Fibroblast of villous mesenchyme (primary cell): ENCODE measurements at regions not wholly inside any gene's neighbourhood (a gene's known extent, or its start where the extent isn't known, plus 50 kb on each side); places are given as distances from the start of the nearest gene placed in this dataset.

ENCODE experiments used
- DNase-seq: peaks from one replicate; pipeline ENCODE4 v3.0.0-alpha.2; 2010; ENCODE audit warnings: low read depth
- H3K4me3 ChIP-seq: 2 replicates; pipeline ENCODE4 v1.5.1; 2011; ENCODE audit warnings: low read depth, mild to moderate bottlenecking, low read length
- CTCF ChIP-seq: IDR thresholded peaks from 2 replicates; pipeline ENCODE4 v1.5.1; 2012; ENCODE audit warnings: low read depth, mild to moderate bottlenecking, low read length; ENCODE audit not compliant: insufficient read depth

DNA sequence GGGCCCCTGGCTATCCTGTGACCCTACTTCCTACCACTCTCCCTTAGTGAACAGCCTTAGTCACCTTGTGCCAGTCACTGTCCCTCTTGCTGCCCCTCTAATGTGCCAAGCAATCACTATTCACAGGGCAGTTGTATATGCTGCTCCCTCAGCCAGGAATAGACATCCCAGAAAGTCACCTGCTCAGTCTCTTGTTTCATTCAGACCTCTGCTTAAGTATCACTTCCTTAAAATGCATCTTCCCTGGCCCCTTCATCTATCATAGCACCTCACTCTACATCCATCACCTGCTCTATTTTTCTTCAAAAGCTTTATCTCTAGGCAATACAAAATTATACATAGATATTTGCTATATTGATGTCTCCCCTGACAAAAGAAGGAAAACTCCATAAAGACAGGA lies 328.4 kb upstream of the NFE2L3 start:
- H3K4me3 ChIP-seq, result no peak overlapping the region
- DNase-seq, result no peak
- no peak for TF ChIP-seq CTCF

DNA sequence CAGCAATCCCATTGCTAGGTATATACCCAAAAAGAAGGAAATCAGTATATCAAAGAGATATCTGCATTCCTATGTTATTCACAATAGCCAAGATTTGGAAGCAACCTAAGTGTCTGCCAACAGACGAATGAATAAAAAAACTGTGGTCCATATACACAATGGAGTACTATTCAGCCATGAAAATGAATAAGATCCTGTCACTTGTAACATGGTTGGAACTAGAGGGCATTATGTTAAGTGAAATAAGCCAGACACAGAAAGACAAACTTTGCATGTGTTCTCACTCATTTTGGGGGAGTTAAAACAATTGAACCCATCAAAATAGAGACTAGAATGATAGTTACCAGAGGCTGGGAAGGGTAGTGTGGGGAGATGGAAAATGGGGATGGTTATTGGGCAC lies 323.5 kb upstream of the NFE2L3 start:
- DNase-seq, result no peak
- H3K4me3 ChIP-seq, result no peak overlapping the region
- no peak for TF ChIP-seq CTCF

GRCh38 chr7:25829663-25830062 lies 322.3 kb upstream of the NFE2L3 start:
- DNase-seq, result no peak
- no peak overlapping the region for H3K4me3 ChIP-seq
- no peak for TF ChIP-seq CTCF

- DNase-seq, result no peak
- TF ChIP-seq CTCF, result no peak
- H3K4me3 ChIP-seq, result no peak overlapping the region
These were observed 321.8 kb upstream of the NFE2L3 start for GRCh38 chr7:25830215-25830614.

DNA sequence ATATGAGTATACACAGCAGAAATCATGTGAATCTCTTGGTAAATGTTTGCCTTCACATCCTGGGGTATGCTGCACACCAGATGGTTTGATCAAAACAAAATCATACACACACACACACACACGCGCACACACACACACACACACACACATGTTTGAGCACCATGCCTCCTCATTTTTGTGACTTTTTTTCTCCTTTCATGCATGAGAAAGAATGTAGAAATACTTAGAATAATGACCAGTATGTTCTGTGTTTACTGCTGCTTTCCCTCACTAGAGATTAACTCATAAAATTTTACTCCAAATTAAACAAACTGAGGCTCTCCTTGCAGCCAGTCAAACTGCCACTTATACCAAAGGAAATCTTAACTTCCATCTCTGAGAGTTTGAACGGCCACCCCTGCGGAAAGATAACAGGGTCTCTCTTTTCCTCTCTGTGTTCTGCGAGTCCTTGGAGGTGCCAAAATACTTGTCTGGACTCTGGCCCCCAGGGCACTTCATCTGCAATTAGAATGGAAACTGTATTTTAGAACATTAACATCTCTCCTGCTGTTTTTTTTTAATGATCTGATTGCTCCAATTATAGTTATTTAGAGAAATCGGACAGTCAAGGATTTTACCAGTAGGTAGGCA lies 320.8 kb upstream of the NFE2L3 start:
- TF ChIP-seq CTCF, result no peak
- H3K4me3 ChIP-seq, result no peak overlapping the region
- peak; percentile 48 for DNase-seq

GRCh38 chr7:25831831-25832411 lies 320.1 kb upstream of the NFE2L3 start:
- H3K4me3 ChIP-seq, result no peak overlapping the region
- DNase-seq, result peak; percentile 79

More at GRCh38 chr7:25831831-25832411, 320.1 kb upstream of the NFE2L3 start:
- no peak for TF ChIP-seq CTCF
